Pancreas (tissue), 10 donors: ENCODE measurements at regions not wholly inside any gene's neighbourhood (a gene's known extent, or its start where the extent isn't known, plus 50 kb on each side); places are given as distances from the start of the nearest gene placed in this dataset.

ENCODE experiments used
- ATAC-seq, 4 donors: fragments of 200-7000 bp; cut with Tn5 transposase; one replicate each; pipeline versions ENCODE4 v1.8.0 to v1.9.1; 2020; ENCODE audit warnings: mild to moderate bottlenecking in 4 of 4, moderate library complexity in 4 of 4
- DNase-seq, 6 donors: peaks; one replicate each; pipeline ENCODE4 v3.0.0-alpha.2; 2020
- FAIRE-seq: peaks from 2 replicates; lab custom pipeline; 2012; peaks lifted over from hg19 to GRCh38; lab: Jason Lieb, UNC
- H3K27ac ChIP-seq, 4 donors: fragments of 200-600 bp; sonication (generic); 1 replicate in 3 of 4; 2 replicates in 1 of 4; pipeline versions ENCODE4 v1.5.0 to v1.8.0; 2020
- H3K27me3 ChIP-seq, 4 donors: fragments of 200-600 bp; one replicate each; pipeline ENCODE4 v1.8.0; 2021
- H3K36me3 ChIP-seq, 3 donors: fragments of 200-600 bp; sonication (generic) in 1 of 3; one replicate each; pipeline versions ENCODE4 v1.5.0 to v1.8.0; 2020 to 2021
- H3K4me1 ChIP-seq, 3 donors: fragments of 200-600 bp; one replicate each; pipeline ENCODE4 v1.8.0; 2021
- H3K4me3 ChIP-seq, 4 donors: fragments of 200-600 bp; sonication (generic) in 2 of 4; one replicate each; pipeline versions ENCODE4 v1.5.0 to v1.8.0; 2020 to 2021
- H3K9me3 ChIP-seq, 4 donors: fragments of 200-600 bp; one replicate each; pipeline ENCODE4 v1.8.0; 2021
- WGBS, 2 donors: extraction: QIAGEN DNeasy Blood & Tissue Kit; methylation state at CpG; one replicate each; pipeline ENCODE4 v1.1.7; 2013; 5-methylcytosine and 5-hydroxymethylcytosine counted together
- intact Hi-C, 3 donors: fragments of 100-400 bp; cut with DNase I; formaldehyde crosslinking; loops; one replicate each; pipeline versions ENCODE4 v1.11.1 to v1.14.2; 2022
- TF ChIP-seq, protein P1 (sequence below), 4 donors: fragments of 200-600 bp; sonication (generic) in 3 of 4; IDR thresholded peaks; one replicate each; pipeline versions ENCODE4 v1.5.0 to v1.8.0; 2021; ENCODE audit warnings: antibody characterized with exemption in 4 of 4
- donor health status: healthy with polysubstance abuse.
- donor health status: DM: no; HTN: no; CAD: no; lungs with moderate emphysema.
- donor health status: DM: no; HTN: no; CAD: no.
- donor health status: control.
- donor health status: control.
- donor health status: Bipolar disorder and iron deficiency.
- donor health status: DM: yes; HTN: yes; CAD: no.
- donor health status: DM: no; HTN: no; CAD: no.
- donor health status: DM: no; HTN: no; CAD: no.
- donor health status: DM: yes; HTN: yes; CAD: no.

DNA sequence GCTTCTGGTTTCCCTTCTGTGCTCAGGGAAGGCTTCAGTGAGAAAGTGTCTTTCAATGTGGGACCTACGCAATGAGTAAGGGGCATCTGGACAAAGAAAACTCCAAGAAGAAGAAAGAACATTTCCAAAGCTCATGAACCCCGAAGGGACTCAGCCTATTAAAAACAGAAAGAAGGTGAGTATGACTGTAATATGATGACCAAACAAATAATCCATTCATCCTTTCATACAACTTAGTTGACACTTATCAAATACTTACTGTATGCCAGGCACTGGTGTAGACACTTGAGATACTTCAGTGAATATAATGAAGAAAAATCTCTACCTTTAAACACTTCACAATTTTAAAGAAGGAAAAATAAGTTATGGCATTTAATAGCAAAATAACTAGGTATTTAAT is 1054.2 kb upstream of the FOXG1 start:
- no peaks in the 10 kb centered on the region for H3K4me1 ChIP-seq
- TF ChIP-seq, protein P1, sequence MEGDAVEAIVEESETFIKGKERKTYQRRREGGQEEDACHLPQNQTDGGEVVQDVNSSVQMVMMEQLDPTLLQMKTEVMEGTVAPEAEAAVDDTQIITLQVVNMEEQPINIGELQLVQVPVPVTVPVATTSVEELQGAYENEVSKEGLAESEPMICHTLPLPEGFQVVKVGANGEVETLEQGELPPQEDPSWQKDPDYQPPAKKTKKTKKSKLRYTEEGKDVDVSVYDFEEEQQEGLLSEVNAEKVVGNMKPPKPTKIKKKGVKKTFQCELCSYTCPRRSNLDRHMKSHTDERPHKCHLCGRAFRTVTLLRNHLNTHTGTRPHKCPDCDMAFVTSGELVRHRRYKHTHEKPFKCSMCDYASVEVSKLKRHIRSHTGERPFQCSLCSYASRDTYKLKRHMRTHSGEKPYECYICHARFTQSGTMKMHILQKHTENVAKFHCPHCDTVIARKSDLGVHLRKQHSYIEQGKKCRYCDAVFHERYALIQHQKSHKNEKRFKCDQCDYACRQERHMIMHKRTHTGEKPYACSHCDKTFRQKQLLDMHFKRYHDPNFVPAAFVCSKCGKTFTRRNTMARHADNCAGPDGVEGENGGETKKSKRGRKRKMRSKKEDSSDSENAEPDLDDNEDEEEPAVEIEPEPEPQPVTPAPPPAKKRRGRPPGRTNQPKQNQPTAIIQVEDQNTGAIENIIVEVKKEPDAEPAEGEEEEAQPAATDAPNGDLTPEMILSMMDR (IDR thresholded peaks at IDR 0.05), result no peak
- FAIRE-seq (no peak), ATAC-seq (no peak), DNase-seq (no peak)
- H3K27me3 ChIP-seq, result no peaks in the 10 kb centered on the region
- H3K27ac ChIP-seq, result no peak overlapping the region
- no peaks in the 10 kb centered on the region for H3K36me3 ChIP-seq
- 61 to 70% methylated on average over 2 of the region's 2 CpGs for WGBS, 2 donors
- H3K9me3 ChIP-seq, result no peaks in the 10 kb centered on the region
- intact Hi-C loops, result no loop called here
- no peak overlapping the region for H3K4me3 ChIP-seq

DNA sequence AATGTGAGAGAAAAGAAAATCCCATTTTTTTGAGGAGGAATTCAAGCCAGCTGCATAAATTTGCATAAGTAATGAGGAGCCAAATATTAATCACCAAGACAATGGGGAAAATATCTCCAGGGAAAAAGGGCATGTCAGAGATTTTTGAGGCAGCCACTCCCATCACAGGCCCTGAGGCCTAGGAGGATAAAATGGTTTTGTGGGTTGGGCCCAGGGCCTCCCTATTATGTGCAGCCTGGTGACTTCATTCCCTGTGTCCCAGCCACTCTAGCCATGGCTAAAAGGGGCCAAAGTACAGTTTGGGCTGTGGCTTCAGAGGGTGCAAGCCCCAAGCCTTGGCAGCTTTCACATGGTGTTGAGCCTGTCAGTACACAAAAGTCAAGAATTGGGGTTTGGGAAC is 1051.0 kb upstream of the FOXG1 start:
- FAIRE-seq (no peak), ATAC-seq (no peak)
- intact Hi-C loops, result no loop called here

DNA sequence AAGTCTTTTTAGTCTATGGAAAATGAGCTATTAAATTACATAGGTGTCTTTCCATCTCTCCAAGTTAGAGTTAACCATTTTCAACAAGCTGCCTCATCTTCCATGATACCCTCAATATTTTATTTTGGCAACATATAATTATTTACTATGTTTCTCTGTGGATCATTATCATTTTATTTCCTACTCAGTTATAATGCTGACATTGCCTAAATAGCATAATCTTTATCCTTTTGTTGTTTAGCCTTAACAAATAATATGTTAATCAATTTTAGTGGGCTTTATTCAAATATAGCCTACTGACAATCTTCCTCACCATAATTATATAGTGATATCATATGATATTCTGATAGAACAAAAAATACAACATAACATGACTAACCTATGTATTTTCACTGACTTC is 1044.8 kb upstream of the FOXG1 start:
- TF ChIP-seq, protein P1 (IDR thresholded peaks at IDR 0.05), result no peak
- Histone ChIP-seq H3K36me3 (no peaks in the 10 kb centered on the region), H3K27me3 (no peaks in the 10 kb centered on the region), H3K4me3 (no peak overlapping the region), H3K27ac (no peak overlapping the region), H3K4me1 (no peaks in the 10 kb centered on the region), H3K9me3 (no peaks in the 10 kb centered on the region)
- intact Hi-C loops, result no loop called here
- no peak for DNase-seq
- ATAC-seq, result no peak
- no peak for FAIRE-seq

More for the DNA sequence above, 1051.0 kb upstream of the FOXG1 start:
- TF ChIP-seq, protein P1 (IDR thresholded peaks at IDR 0.05), result no peak
- H3K27ac ChIP-seq, result no peak overlapping the region
- H3K4me1 ChIP-seq, result no peaks in the 10 kb centered on the region
- H3K9me3 ChIP-seq, result no peaks in the 10 kb centered on the region
- no peak for DNase-seq
- no peak overlapping the region for H3K4me3 ChIP-seq
- no peaks in the 10 kb centered on the region for H3K27me3 ChIP-seq
- no peaks in the 10 kb centered on the region for H3K36me3 ChIP-seq

DNA sequence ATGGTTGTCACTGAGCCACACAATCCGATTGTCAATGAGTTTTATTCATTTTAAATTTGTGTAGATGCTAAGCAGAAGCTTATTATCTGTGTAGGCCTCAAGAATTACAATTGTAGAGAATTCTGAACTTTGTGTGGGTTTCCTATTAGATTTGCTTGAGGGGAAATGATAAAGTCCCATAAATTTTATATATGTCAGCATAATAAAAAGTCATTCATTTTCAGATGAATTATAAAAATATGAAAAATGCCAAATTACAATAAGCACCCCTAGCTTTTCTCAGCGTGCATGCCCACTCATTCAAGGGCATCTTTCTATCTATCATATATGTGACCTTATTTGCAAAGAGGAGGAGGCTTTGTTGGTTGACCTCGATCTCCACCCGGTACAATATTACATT is 1041.1 kb upstream of the FOXG1 start:
- no peak for DNase-seq
- intact Hi-C loops, result no loop called here
- no peak for FAIRE-seq

DNA sequence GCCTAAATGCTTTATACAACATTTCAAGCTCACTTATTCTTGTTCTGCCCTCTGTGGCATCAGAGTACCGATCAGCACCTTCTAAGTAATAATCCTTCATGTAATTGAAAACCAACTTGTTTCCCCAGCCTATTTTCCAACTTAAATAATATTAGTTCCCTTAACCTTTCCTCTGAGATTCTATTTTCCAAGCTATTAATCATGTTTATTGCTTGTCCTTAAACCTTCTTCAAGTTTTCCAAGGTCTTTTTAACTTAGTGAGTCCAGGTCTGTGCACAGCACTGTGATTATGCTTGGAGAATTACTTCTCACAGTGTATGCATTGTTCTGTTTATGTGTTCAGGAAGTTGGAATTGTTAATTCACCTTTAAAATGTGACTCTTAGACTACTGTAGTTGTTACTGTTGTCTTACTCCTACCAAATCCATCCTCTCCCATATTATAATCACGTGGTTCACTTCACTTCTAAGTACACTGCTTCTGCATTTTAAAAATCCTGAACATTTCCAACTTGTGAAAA is 1039.3 kb upstream of the FOXG1 start:
- no peak for ATAC-seq

More for the DNA sequence above, 1041.1 kb upstream of the FOXG1 start:
- Histone ChIP-seq H3K27me3 (no peaks in the 10 kb centered on the region), H3K4me1 (no peaks in the 10 kb centered on the region), H3K36me3 (no peaks in the 10 kb centered on the region), H3K4me3 (no peak overlapping the region), H3K27ac (no peak overlapping the region), H3K9me3 (no peaks in the 10 kb centered on the region)
- ATAC-seq, result no peak
- WGBS, 2 donors, result 26 to 27% methylated on average over 4 of the region's 4 CpGs
- TF ChIP-seq, protein P1 (IDR thresholded peaks at IDR 0.05), result no peak

More for the DNA sequence above, 1039.3 kb upstream of the FOXG1 start:
- no peaks in the 10 kb centered on the region for H3K4me1 ChIP-seq
- WGBS, 2 donors, result 15 to 29% methylated on average over 2 of the region's 2 CpGs
- no peak overlapping the region for H3K27ac ChIP-seq
- TF ChIP-seq, protein P1 (IDR thresholded peaks at IDR 0.05), result no peak
- intact Hi-C loops, result no loop called here
- no peak for DNase-seq
- no peak for FAIRE-seq
- no peak overlapping the region for H3K4me3 ChIP-seq
- no peaks in the 10 kb centered on the region for H3K27me3 ChIP-seq
- no peaks in the 10 kb centered on the region for H3K36me3 ChIP-seq
- no peaks in the 10 kb centered on the region for H3K9me3 ChIP-seq
